DOHH2 (cell line): ENCODE measurements at regions not wholly inside any gene's neighbourhood (a gene's known extent, or its start where the extent isn't known, plus 50 kb on each side); places are given as distances from the start of the nearest gene placed in this dataset.

ENCODE experiments used
- H3F3A ChIP-seq: fragments of 200-600 bp; sonication (generic), shearing (Covaris generic); 2 replicates; pipeline ENCODE4 v1.6.0; 2016; ENCODE audit warnings: antibody characterized with exemption, mild to moderate bottlenecking; ENCODE audit not compliant: control insufficient read depth, insufficient read depth
- H3K27ac ChIP-seq: fragments of 200-600 bp; sonication (generic); 2 replicates; pipeline ENCODE4 v1.5.1; 2014; ENCODE audit warnings: low read depth, mild to moderate bottlenecking, low read length, moderate library complexity
- H3K27me3 ChIP-seq: fragments of 200-600 bp; sonication (generic); 2 replicates; pipeline ENCODE4 v1.6.1; 2014; ENCODE audit warnings: mild to moderate bottlenecking, low read length, mixed read lengths; ENCODE audit not compliant: control insufficient read depth
- H3K36me3 ChIP-seq: fragments of 200-600 bp; sonication (generic); 2 replicates; pipeline ENCODE4 v1.6.1; 2014; ENCODE audit warnings: mild to moderate bottlenecking, low read length, moderate library complexity, mixed read lengths; ENCODE audit not compliant: control insufficient read depth
- H3K4me1 ChIP-seq: fragments of 200-600 bp; sonication (generic); 2 replicates; pipeline ENCODE4 v1.6.1; 2014; ENCODE audit warnings: mild to moderate bottlenecking, low read length, mixed read lengths; ENCODE audit not compliant: control insufficient read depth
- H3K4me2 ChIP-seq: fragments of 200-600 bp; sonication (generic); 2 replicates; pipeline ENCODE4 v1.6.0; 2014; ENCODE audit warnings: mild to moderate bottlenecking, low read length, moderate library complexity
- H3K4me3 ChIP-seq: fragments of 200-600 bp; sonication (generic); 2 replicates; pipeline ENCODE4 v1.5.1; 2014; ENCODE audit warnings: mild to moderate bottlenecking, low read length, mixed read lengths
- H3K79me2 ChIP-seq: fragments of 200-600 bp; sonication (generic); 2 replicates; pipeline ENCODE4 v1.6.1; 2014; ENCODE audit warnings: mild to moderate bottlenecking, low read length, mixed read lengths; ENCODE audit not compliant: control insufficient read depth
- H3K9me2 ChIP-seq: fragments of 200-600 bp; sonication (generic); replicated peaks from 2 replicates; pipeline ENCODE4 v1.6.1; 2014; ENCODE audit warnings: mild to moderate bottlenecking, low read length, mixed read lengths; ENCODE audit not compliant: control insufficient read depth
- H3K9me3 ChIP-seq: fragments of 200-600 bp; sonication (generic); 2 replicates; pipeline ENCODE4 v1.6.1; 2014; ENCODE audit warnings: antibody characterized with exemption, low read length, mixed read lengths; ENCODE audit not compliant: control insufficient read depth, insufficient read depth
- H4K20me1 ChIP-seq: fragments of 200-600 bp; sonication (generic); 2 replicates; pipeline ENCODE4 v1.6.0; 2014; ENCODE audit warnings: low read depth, mild to moderate bottlenecking, antibody characterized with exemption, low read length, moderate library complexity; ENCODE audit not compliant: control insufficient read depth, insufficient read depth
- EZH2phosphoT487 ChIP-seq: fragments of 200-600 bp; sonication (generic); IDR thresholded peaks from 2 replicates; pipeline ENCODE4 v1.6.1; 2017; ENCODE audit warnings: borderline replicate concordance, mild to moderate bottlenecking, antibody characterized with exemption, low read length, moderate library complexity, mixed read lengths
- TF ChIP-seq, protein P1 (sequence below): fragments of 200-600 bp; sonication (generic); IDR thresholded peaks from one replicate; pipeline ENCODE4 v1.5.1; 2014; ENCODE audit warnings: antibody characterized with exemption, mild to moderate bottlenecking, low read depth, low read length; ENCODE audit not compliant: poor library complexity, severe bottlenecking

DNA sequence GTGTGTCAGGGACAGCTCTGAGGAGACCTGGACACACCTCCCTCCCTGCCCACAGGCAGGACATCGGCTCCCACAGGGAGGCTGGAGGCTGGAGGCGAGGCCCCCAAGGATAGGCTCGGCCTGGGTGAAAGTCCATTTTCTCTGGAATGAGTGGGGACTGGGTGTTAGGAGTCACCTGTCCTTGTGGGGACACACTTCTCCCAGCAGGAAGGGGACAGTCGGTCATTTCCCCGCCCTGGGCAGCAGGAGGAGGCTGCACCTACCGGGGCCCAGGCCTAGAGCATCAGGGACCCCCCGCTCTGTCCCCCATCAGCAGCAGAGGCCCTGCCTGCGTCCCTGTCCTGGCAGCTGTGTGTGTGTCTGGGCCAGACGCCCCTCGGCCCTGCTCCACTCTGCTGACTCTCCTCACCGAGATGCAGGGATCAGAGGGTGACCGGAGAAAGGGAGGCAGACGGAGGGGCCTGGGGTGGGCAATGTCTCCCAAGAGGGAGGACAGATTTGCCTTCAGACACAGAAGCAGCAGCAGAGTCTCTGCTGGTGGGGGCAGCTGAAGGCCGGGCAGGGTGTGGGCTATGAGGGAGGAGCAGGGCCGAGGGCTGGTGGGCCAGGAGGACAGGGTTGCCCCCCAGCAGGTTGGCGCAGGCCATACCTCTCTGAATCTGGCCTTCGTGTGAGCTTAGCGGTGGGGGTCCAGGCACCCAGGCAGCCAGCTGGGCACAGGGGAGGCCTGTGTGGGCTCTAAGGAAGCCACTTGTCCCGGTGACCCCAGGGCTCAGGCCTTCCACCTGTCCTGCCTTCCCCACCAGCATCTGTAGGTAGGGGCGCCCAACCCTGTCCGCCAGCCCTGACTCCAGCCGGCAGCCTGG is 125.7 kb upstream of the NKX1-1 start:
- peaks cover 5% of the 10 kb centered on the region; the same call in 1 of the 2 replicates for H3K27me3 ChIP-seq
- TF ChIP-seq, protein P1, sequence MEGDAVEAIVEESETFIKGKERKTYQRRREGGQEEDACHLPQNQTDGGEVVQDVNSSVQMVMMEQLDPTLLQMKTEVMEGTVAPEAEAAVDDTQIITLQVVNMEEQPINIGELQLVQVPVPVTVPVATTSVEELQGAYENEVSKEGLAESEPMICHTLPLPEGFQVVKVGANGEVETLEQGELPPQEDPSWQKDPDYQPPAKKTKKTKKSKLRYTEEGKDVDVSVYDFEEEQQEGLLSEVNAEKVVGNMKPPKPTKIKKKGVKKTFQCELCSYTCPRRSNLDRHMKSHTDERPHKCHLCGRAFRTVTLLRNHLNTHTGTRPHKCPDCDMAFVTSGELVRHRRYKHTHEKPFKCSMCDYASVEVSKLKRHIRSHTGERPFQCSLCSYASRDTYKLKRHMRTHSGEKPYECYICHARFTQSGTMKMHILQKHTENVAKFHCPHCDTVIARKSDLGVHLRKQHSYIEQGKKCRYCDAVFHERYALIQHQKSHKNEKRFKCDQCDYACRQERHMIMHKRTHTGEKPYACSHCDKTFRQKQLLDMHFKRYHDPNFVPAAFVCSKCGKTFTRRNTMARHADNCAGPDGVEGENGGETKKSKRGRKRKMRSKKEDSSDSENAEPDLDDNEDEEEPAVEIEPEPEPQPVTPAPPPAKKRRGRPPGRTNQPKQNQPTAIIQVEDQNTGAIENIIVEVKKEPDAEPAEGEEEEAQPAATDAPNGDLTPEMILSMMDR, result no peak
- no peak for TF ChIP-seq EZH2phosphoT487
- H3K4me2 ChIP-seq, result no peak overlapping the region
- no peak overlapping the region for H3K4me3 ChIP-seq
- no peaks in the 10 kb centered on the region for H3K9me2 ChIP-seq
- H3K9me3 ChIP-seq, result no peaks in the 10 kb centered on the region
- no peaks in the 10 kb centered on the region for H3K4me1 ChIP-seq
- H4K20me1 ChIP-seq, result no peaks in the 10 kb centered on the region
- H3K27ac ChIP-seq, result no peak overlapping the region
- H3K79me2 ChIP-seq, result no peaks in the 10 kb centered on the region
- no peaks in the 10 kb centered on the region for H3K36me3 ChIP-seq
- no peaks in the 10 kb centered on the region for H3F3A ChIP-seq

DNA sequence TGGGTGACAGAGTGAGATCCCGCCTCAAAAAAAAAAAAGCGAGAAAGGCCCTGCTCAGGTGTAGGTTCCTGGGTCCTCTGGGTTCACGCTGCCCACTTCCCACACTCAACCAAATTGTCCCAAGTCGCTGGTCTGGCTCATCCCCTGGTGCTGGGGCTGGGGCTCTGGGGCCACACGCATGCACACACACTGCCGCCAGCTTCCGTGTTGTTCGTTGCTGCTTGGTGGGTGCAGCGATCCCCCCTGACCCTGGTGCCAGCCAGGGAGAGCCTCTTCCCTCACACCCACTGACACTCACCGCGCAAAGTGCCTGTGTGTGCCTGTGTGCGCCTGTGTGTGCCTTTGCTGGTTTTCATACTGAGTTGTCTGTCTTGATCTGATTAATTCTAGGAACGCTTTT is 124.1 kb upstream of the NKX1-1 start:
- H3K27me3 ChIP-seq, result peaks cover 5% of the 10 kb centered on the region; the same call in 1 of the 2 replicates
- no peak for TF ChIP-seq EZH2phosphoT487
- TF ChIP-seq, protein P1, result no peak

DNA sequence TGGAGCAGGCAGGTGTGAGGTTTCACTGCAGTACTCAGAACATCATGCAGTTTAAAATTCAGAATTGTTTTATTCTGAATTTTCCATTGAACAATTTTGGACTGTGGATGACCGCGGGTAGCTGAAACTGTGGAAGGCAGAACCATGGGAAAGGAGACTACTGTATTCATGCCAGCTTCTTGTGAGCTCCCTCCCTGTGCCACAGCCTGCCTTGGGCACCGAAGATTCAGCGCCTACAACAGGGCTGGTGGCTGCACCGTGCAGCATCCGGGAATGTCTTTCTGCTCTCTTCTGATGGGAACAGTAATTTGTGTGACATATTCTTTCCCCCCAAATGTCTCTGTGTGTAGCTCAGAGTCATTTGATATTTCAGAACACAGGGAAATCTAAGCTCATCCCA is 118.5 kb upstream of the NKX1-1 start:
- Histone ChIP-seq H3K4me2 (no peak overlapping the region), H3K36me3 (no peaks in the 10 kb centered on the region), H3K9me2 (no peaks in the 10 kb centered on the region), H3K4me3 (no peak overlapping the region), H3K4me1 (no peaks in the 10 kb centered on the region), H3K27me3 (peaks cover 5% of the 10 kb centered on the region; the same call in 1 of the 2 replicates), H4K20me1 (no peaks in the 10 kb centered on the region), H3K79me2 (no peaks in the 10 kb centered on the region), H3K9me3 (no peaks in the 10 kb centered on the region), H3K27ac (no peak overlapping the region), H3F3A (no peaks in the 10 kb centered on the region)
- no peak for TF ChIP-seq EZH2phosphoT487
- TF ChIP-seq, protein P1, result no peak

More for the DNA sequence above, 124.1 kb upstream of the NKX1-1 start:
- H3K4me1 ChIP-seq, result no peaks in the 10 kb centered on the region
- H3K9me2 ChIP-seq, result no peaks in the 10 kb centered on the region
- H3K9me3 ChIP-seq, result no peaks in the 10 kb centered on the region
- no peak overlapping the region for H3K27ac ChIP-seq
- no peak overlapping the region for H3K4me2 ChIP-seq
- no peaks in the 10 kb centered on the region for H4K20me1 ChIP-seq
- no peak overlapping the region for H3K4me3 ChIP-seq
- H3K36me3 ChIP-seq, result no peaks in the 10 kb centered on the region
- H3F3A ChIP-seq, result no peaks in the 10 kb centered on the region
- no peaks in the 10 kb centered on the region for H3K79me2 ChIP-seq
